ENCODE measurements at regions not wholly inside any gene's neighbourhood (a gene's known extent, or its start where the extent isn't known, plus 50 kb on each side); places are given as distances from the start of the nearest gene placed in this dataset.
A peak's percentile ranks its signal among the peaks of the same experiment; 100 is the strongest.
"Not testable (repeated sequence)": the region's sequence is repeated elsewhere in the genome, so short reads cannot be mapped to it uniquely, and the experiment has no call there.

- not testable (repeated sequence) for H3K27ac ChIP-seq; DNase-seq (ENCODE audit: low read depth, low spot score)
Observed at GRCh38 chr2:226160617-226161016, 639.0 kb downstream of the IRS1 start.

GRCh38 chr2:226159875-226160479 lies 639.6 kb downstream of the IRS1 start:
- H3K27ac ChIP-seq, result no peak overlapping the region
- no peak for DNase-seq (ENCODE audit: low read depth, low spot score)

- no peak for DNase-seq (ENCODE audit: low read depth, low spot score)
- no peak overlapping the region for H3K27ac ChIP-seq
Observed at GRCh38 chr2:226158940-226159339, 640.7 kb downstream of the IRS1 start.

GRCh38 chr2:226158229-226158628 lies 641.4 kb downstream of the IRS1 start:
- no peak for DNase-seq (ENCODE audit: low read depth, low spot score)
- no peak overlapping the region for H3K27ac ChIP-seq

- no peak for DNase-seq (ENCODE audit: low read depth, low spot score)
- no peak overlapping the region for H3K27ac ChIP-seq
Observed at GRCh38 chr2:226155093-226155875, 644.3 kb downstream of the IRS1 start.

- no peak overlapping the region for H3K27ac ChIP-seq
- no peak for DNase-seq (ENCODE audit: low read depth, low spot score)
Observed at GRCh38 chr2:226154610-226155009, 645.0 kb downstream of the IRS1 start.

- DNase-seq (ENCODE audit: low read depth, low spot score), result no peak
- no peak overlapping the region for H3K27ac ChIP-seq
Observed at GRCh38 chr2:226153553-226153952, 646.1 kb downstream of the IRS1 start.

GRCh38 chr2:226151157-226151556 lies 648.5 kb downstream of the IRS1 start:
- H3K27ac ChIP-seq, result no peak overlapping the region
- DNase-seq (ENCODE audit: low read depth, low spot score), result no peak

- no peak overlapping the region for H3K27ac ChIP-seq
- DNase-seq (ENCODE audit: low read depth, low spot score), result no peak
Observed at GRCh38 chr2:226143091-226143490, 656.5 kb downstream of the IRS1 start.

- H3K27ac ChIP-seq, result no peak overlapping the region
- DNase-seq (ENCODE audit: low read depth, low spot score), result no peak
Observed at GRCh38 chr2:226142463-226142862, 657.2 kb downstream of the IRS1 start.

- no peak overlapping the region for H3K27ac ChIP-seq
- DNase-seq (ENCODE audit: low read depth, low spot score), result no peak
Observed at GRCh38 chr2:226140594-226140993, 659.0 kb downstream of the IRS1 start.

GRCh38 chr2:226139759-226140158 lies 659.9 kb downstream of the IRS1 start:
- H3K27ac ChIP-seq, result no peak overlapping the region
- DNase-seq (ENCODE audit: low read depth, low spot score), result no peak

GRCh38 chr2:226137201-226137811 lies 662.3 kb downstream of the IRS1 start:
- peak overlapping the region; percentile 94 for H3K27ac ChIP-seq

GRCh38 chr2:226136739-226137138 lies 662.9 kb downstream of the IRS1 start:
- peak overlapping the region; percentile 94 for H3K27ac ChIP-seq
- DNase-seq (ENCODE audit: low read depth, low spot score), result peak; percentile 72

More at GRCh38 chr2:226137201-226137811, 662.3 kb downstream of the IRS1 start:
- peak; percentile 98 for DNase-seq (ENCODE audit: low read depth, low spot score)

GRCh38 chr2:226135861-226136548 lies 663.6 kb downstream of the IRS1 start:
- DNase-seq (ENCODE audit: low read depth, low spot score), result no peak
- H3K27ac ChIP-seq, result peak overlapping the region; percentile 94

GRCh38 chr2:226132323-226133215 lies 667.1 kb downstream of the IRS1 start:
- DNase-seq (ENCODE audit: low read depth, low spot score), result no peak
- no peak overlapping the region for H3K27ac ChIP-seq

GRCh38 chr2:226131299-226131784 lies 668.3 kb downstream of the IRS1 start:
- H3K27ac ChIP-seq, result no peak overlapping the region

GRCh38 chr2:226130192-226130591 lies 669.4 kb downstream of the IRS1 start:
- H3K27ac ChIP-seq, result no peak overlapping the region
- no peak for DNase-seq (ENCODE audit: low read depth, low spot score)

More at GRCh38 chr2:226131299-226131784, 668.3 kb downstream of the IRS1 start:
- no peak for DNase-seq (ENCODE audit: low read depth, low spot score)

- H3K27ac ChIP-seq, result no peak overlapping the region
- no peak for DNase-seq (ENCODE audit: low read depth, low spot score)
Observed at GRCh38 chr2:226127682-226128081, 671.9 kb downstream of the IRS1 start.

GRCh38 chr2:226126104-226126503 lies 673.5 kb downstream of the IRS1 start:
- no peak for DNase-seq (ENCODE audit: low read depth, low spot score)
- peak overlapping the region; percentile 63 for H3K27ac ChIP-seq

Measured in epithelial cell of prostate (primary cell).